ENCODE measurements at regions not wholly inside any gene's neighbourhood (a gene's known extent, or its start where the extent isn't known, plus 50 kb on each side); places are given as distances from the start of the nearest gene placed in this dataset.

- Histone ChIP-seq H3K27ac (ENCODE audit: low read depth in 2 of 2, low read length in 1 of 2) (no peak overlapping the region), H3K9me3 (ENCODE audit: control insufficient read depth in 2 of 2, insufficient read depth in 1 of 2, low read depth in 1 of 2, low read length in 1 of 2) (no peaks in the 10 kb centered on the region), H3K36me3 (ENCODE audit: control insufficient read depth in 2 of 2, insufficient read depth in 2 of 2, low read length in 1 of 2) (no peaks in the 10 kb centered on the region), H3K4me3 (ENCODE audit: low read depth in 1 of 2, low read length in 2 of 2) (no peak overlapping the region), H3K27me3 (ENCODE audit: control insufficient read depth in 1 of 2, insufficient read depth in 2 of 2, low read length in 2 of 2) (no peaks in the 10 kb centered on the region), H3K4me1 (ENCODE audit: control insufficient read depth in 2 of 2, insufficient read depth in 2 of 2, low read length in 1 of 2) (no peaks in the 10 kb centered on the region)
- whole genome bisulfite sequencing, 2 donors = 64 to 66% methylated on average over 3 of the region's 3 CpGs
Observed at GRCh38 chr9:115267790-115268189, 149.8 kb upstream of the TNC start.

DNA sequence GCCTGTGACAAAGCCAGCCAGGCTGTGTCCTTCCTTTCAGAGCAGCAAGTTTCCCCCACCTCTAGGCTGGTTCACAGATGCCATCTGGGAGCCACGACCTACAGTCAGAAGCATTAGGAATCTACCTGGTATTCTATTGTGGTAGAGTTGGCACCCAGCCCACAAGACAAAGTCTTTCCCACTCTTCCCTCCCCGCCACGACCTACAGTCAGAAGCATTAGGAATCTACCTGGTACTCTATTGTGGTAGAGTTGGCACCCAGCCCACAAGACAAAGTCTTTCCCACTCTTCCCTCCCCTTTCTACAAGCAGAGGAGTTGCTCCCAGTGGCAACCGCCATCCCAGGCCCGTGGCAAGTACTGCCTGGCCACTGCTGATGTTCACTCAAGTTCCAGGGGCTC lies 157.8 kb upstream of the TNC start:
- WGBS, 2 donors = 80 to 81% methylated on average over 5 of the region's 5 CpGs

DNA sequence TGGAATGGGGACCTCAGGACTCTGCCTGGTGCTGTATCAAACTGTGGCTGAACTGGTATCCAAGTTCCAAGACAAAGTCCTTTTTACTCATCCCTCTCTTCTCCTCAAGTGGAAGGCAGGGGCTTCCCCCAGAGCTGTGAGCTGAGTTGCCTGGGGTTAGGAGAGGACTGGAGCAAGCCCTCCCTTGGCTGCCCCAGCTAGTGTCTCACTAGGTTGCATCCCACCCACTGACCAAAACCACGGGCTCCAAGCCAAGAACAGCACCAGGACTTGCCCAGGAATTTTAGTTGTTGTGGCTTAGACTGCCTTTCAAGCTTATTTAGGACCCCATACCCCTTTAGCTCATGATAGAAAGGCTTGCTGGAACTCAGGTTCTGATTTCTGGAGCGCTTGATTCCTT lies 158.7 kb upstream of the TNC start:
- Histone ChIP-seq H3K4me1 (ENCODE audit: control insufficient read depth in 2 of 2, insufficient read depth in 2 of 2, low read length in 1 of 2) (no peaks in the 10 kb centered on the region), H3K27ac (ENCODE audit: low read depth in 2 of 2, low read length in 1 of 2) (no peak overlapping the region), H3K9me3 (ENCODE audit: control insufficient read depth in 2 of 2, insufficient read depth in 1 of 2, low read depth in 1 of 2, low read length in 1 of 2) (no peaks in the 10 kb centered on the region), H3K4me3 (ENCODE audit: low read depth in 1 of 2, low read length in 2 of 2) (no peak overlapping the region), H3K27me3 (ENCODE audit: control insufficient read depth in 1 of 2, insufficient read depth in 2 of 2, low read length in 2 of 2) (no peaks in the 10 kb centered on the region), H3K36me3 (ENCODE audit: control insufficient read depth in 2 of 2, insufficient read depth in 2 of 2, low read length in 1 of 2) (no peaks in the 10 kb centered on the region)
- WGBS, 2 donors = 81 to 88% methylated on average over 2 of the region's 2 CpGs

More for the DNA sequence above, 157.8 kb upstream of the TNC start:
- Histone ChIP-seq H3K9me3 (ENCODE audit: control insufficient read depth in 2 of 2, insufficient read depth in 1 of 2, low read depth in 1 of 2, low read length in 1 of 2) (no peaks in the 10 kb centered on the region), H3K36me3 (ENCODE audit: control insufficient read depth in 2 of 2, insufficient read depth in 2 of 2, low read length in 1 of 2) (no peaks in the 10 kb centered on the region), H3K4me3 (ENCODE audit: low read depth in 1 of 2, low read length in 2 of 2) (no peak overlapping the region), H3K27ac (ENCODE audit: low read depth in 2 of 2, low read length in 1 of 2) (no peak overlapping the region), H3K27me3 (ENCODE audit: control insufficient read depth in 1 of 2, insufficient read depth in 2 of 2, low read length in 2 of 2) (no peaks in the 10 kb centered on the region), H3K4me1 (ENCODE audit: control insufficient read depth in 2 of 2, insufficient read depth in 2 of 2, low read length in 1 of 2) (no peaks in the 10 kb centered on the region)

DNA sequence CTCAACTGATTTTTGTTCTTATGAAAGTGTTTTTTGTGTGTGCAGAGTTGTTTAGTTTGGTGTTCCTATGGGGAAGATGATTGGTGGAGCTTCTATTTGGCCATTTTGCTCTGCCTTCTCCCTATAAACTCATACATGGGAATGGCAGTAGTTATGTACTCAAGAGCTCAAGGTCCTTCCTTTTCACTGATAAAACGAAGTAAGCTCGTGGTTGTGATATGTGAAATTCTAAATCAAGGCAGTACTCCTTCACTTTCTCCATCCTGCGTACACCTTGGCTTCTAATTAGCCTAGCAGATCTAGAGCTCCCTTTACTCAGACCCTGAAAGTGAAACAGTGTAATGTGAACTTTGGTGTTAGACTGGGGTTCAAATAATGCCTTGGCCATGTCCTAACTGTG lies 159.3 kb upstream of the TNC start:
- WGBS, 2 donors = 73 to 94% methylated on average over 3 of the region's 3 CpGs
- no peaks in the 10 kb centered on the region for H3K4me1 ChIP-seq (ENCODE audit: control insufficient read depth in 2 of 2, insufficient read depth in 2 of 2, low read length in 1 of 2)
- H3K36me3 ChIP-seq (ENCODE audit: control insufficient read depth in 2 of 2, insufficient read depth in 2 of 2, low read length in 1 of 2) = no peaks in the 10 kb centered on the region
- no peaks in the 10 kb centered on the region for H3K27me3 ChIP-seq (ENCODE audit: control insufficient read depth in 1 of 2, insufficient read depth in 2 of 2, low read length in 2 of 2)
- no peak overlapping the region for H3K27ac ChIP-seq (ENCODE audit: low read depth in 2 of 2, low read length in 1 of 2)
- H3K9me3 ChIP-seq (ENCODE audit: control insufficient read depth in 2 of 2, insufficient read depth in 1 of 2, low read depth in 1 of 2, low read length in 1 of 2) = no peaks in the 10 kb centered on the region
- H3K4me3 ChIP-seq (ENCODE audit: low read depth in 1 of 2, low read length in 2 of 2) = no peak overlapping the region

- WGBS, 2 donors = 49 to 50% methylated on average over 4 of the region's 4 CpGs
- H3K27ac ChIP-seq (ENCODE audit: low read depth in 2 of 2, low read length in 1 of 2) = no peak overlapping the region
Observed at GRCh38 chr9:115278326-115279035, 160.5 kb upstream of the TNC start.

DNA sequence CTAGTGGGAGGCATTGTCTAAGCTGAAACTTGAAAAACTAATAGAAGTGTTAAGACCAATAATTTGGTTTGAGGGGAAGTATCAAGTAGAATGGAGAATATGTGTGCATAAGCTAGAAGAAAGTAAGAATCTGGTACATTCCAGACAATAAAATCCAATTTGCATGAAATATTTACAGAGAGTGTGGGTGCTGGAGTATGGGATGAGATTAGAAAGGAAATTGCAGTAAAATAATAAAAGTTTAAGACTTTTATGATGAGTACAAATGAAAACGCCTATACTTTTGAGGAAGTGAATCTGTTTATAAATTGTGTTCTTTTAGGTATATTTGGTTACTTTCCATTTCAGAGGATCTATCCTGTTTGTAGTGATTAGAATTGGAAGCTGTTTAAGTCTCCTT lies 165.4 kb upstream of the TNC start:
- WGBS, 2 donors = 87 to 94% methylated on average over 1 of the region's 1 CpG
- Histone ChIP-seq H3K27ac (ENCODE audit: low read depth in 2 of 2, low read length in 1 of 2) (no peak overlapping the region), H3K27me3 (ENCODE audit: control insufficient read depth in 1 of 2, insufficient read depth in 2 of 2, low read length in 2 of 2) (no peaks in the 10 kb centered on the region), H3K9me3 (ENCODE audit: control insufficient read depth in 2 of 2, insufficient read depth in 1 of 2, low read depth in 1 of 2, low read length in 1 of 2) (no peaks in the 10 kb centered on the region), H3K4me3 (ENCODE audit: low read depth in 1 of 2, low read length in 2 of 2) (no peak overlapping the region), H3K36me3 (ENCODE audit: control insufficient read depth in 2 of 2, insufficient read depth in 2 of 2, low read length in 1 of 2) (no peaks in the 10 kb centered on the region), H3K4me1 (ENCODE audit: control insufficient read depth in 2 of 2, insufficient read depth in 2 of 2, low read length in 1 of 2) (no peaks in the 10 kb centered on the region)

More at GRCh38 chr9:115278326-115279035, 160.5 kb upstream of the TNC start:
- H3K27me3 ChIP-seq (ENCODE audit: control insufficient read depth in 1 of 2, insufficient read depth in 2 of 2, low read length in 2 of 2) = no peaks in the 10 kb centered on the region
- no peaks in the 10 kb centered on the region for H3K4me1 ChIP-seq (ENCODE audit: control insufficient read depth in 2 of 2, insufficient read depth in 2 of 2, low read length in 1 of 2)
- H3K9me3 ChIP-seq (ENCODE audit: control insufficient read depth in 2 of 2, insufficient read depth in 1 of 2, low read depth in 1 of 2, low read length in 1 of 2) = no peaks in the 10 kb centered on the region
- no peak overlapping the region for H3K4me3 ChIP-seq (ENCODE audit: low read depth in 1 of 2, low read length in 2 of 2)
- H3K36me3 ChIP-seq (ENCODE audit: control insufficient read depth in 2 of 2, insufficient read depth in 2 of 2, low read length in 1 of 2) = no peaks in the 10 kb centered on the region

- Histone ChIP-seq H3K27me3 (ENCODE audit: control insufficient read depth in 1 of 2, insufficient read depth in 2 of 2, low read length in 2 of 2) (no peaks in the 10 kb centered on the region), H3K9me3 (ENCODE audit: control insufficient read depth in 2 of 2, insufficient read depth in 1 of 2, low read depth in 1 of 2, low read length in 1 of 2) (no peaks in the 10 kb centered on the region), H3K27ac (ENCODE audit: low read depth in 2 of 2, low read length in 1 of 2) (no peak overlapping the region), H3K36me3 (ENCODE audit: control insufficient read depth in 2 of 2, insufficient read depth in 2 of 2, low read length in 1 of 2) (no peaks in the 10 kb centered on the region), H3K4me3 (ENCODE audit: low read depth in 1 of 2, low read length in 2 of 2) (no peak overlapping the region), H3K4me1 (ENCODE audit: control insufficient read depth in 2 of 2, insufficient read depth in 2 of 2, low read length in 1 of 2) (no peaks in the 10 kb centered on the region)
Observed at GRCh38 chr9:115285836-115286235, 167.9 kb upstream of the TNC start.

DNA sequence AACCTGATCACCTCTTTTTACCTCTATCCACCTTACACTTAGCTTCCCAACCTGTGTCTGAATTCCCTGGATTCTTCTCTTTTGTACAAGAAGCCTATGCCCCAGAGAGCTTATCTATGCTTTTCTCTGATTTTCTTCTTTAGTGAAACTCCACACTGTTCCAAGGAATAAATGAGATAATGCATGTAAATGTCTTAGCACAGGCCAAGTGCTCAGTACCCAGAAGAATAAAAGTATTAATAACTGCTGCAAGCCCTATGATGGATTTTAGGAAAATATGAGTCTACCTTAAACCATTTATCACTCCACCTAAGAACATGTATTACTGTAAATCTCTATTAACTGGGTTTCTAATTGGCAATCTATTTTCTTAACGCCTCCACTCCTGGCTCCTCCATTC lies 168.5 kb upstream of the TNC start:
- Histone ChIP-seq H3K27me3 (ENCODE audit: control insufficient read depth in 1 of 2, insufficient read depth in 2 of 2, low read length in 2 of 2) (no peaks in the 10 kb centered on the region), H3K36me3 (ENCODE audit: control insufficient read depth in 2 of 2, insufficient read depth in 2 of 2, low read length in 1 of 2) (no peaks in the 10 kb centered on the region), H3K4me3 (ENCODE audit: low read depth in 1 of 2, low read length in 2 of 2) (no peak overlapping the region), H3K9me3 (ENCODE audit: control insufficient read depth in 2 of 2, insufficient read depth in 1 of 2, low read depth in 1 of 2, low read length in 1 of 2) (no peaks in the 10 kb centered on the region), H3K27ac (ENCODE audit: low read depth in 2 of 2, low read length in 1 of 2) (no peak overlapping the region), H3K4me1 (ENCODE audit: control insufficient read depth in 2 of 2, insufficient read depth in 2 of 2, low read length in 1 of 2) (no peaks in the 10 kb centered on the region)
- WGBS, 2 donors = 96 to 98% methylated on average over 1 of the region's 1 CpG

DNA sequence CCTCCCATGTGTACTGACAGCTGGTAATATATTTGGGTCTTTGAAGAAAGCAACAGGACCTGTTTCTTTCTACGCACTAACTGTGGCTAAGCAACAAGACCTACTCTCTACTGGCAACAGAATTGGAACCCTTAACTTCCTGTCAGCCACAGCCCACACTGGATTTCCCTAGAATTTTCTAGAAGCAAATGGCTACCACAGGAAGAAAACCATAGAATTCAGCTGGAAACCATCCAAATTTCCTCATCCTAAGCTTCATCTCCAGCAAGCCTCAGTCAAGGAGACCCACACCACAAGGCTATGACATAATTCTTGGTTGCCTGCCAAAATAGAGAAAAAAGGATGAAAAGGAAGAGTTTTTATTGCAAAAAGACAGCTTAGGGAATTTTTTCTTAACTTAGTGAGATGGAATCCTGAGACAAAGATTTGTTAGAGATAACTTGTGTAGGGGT lies 171.8 kb upstream of the TNC start:
- Histone ChIP-seq H3K4me1 (ENCODE audit: control insufficient read depth in 2 of 2, insufficient read depth in 2 of 2, low read length in 1 of 2) (no peaks in the 10 kb centered on the region), H3K9me3 (ENCODE audit: control insufficient read depth in 2 of 2, insufficient read depth in 1 of 2, low read depth in 1 of 2, low read length in 1 of 2) (no peaks in the 10 kb centered on the region), H3K27ac (ENCODE audit: low read depth in 2 of 2, low read length in 1 of 2) (no peak overlapping the region), H3K36me3 (ENCODE audit: control insufficient read depth in 2 of 2, insufficient read depth in 2 of 2, low read length in 1 of 2) (no peaks in the 10 kb centered on the region), H3K4me3 (ENCODE audit: low read depth in 1 of 2, low read length in 2 of 2) (no peak overlapping the region), H3K27me3 (ENCODE audit: control insufficient read depth in 1 of 2, insufficient read depth in 2 of 2, low read length in 2 of 2) (no peaks in the 10 kb centered on the region)
- 89 to 94% methylated on average over 1 of the region's 1 CpG for WGBS, 2 donors

- no peaks in the 10 kb centered on the region for H3K27me3 ChIP-seq (ENCODE audit: control insufficient read depth in 1 of 2, insufficient read depth in 2 of 2, low read length in 2 of 2)
- no peak overlapping the region for H3K27ac ChIP-seq (ENCODE audit: low read depth in 2 of 2, low read length in 1 of 2)
Observed at GRCh38 chr9:115291841-115292240, 173.9 kb upstream of the TNC start.

More at GRCh38 chr9:115291841-115292240, 173.9 kb upstream of the TNC start:
- Histone ChIP-seq H3K9me3 (ENCODE audit: control insufficient read depth in 2 of 2, insufficient read depth in 1 of 2, low read depth in 1 of 2, low read length in 1 of 2) (no peaks in the 10 kb centered on the region), H3K4me3 (ENCODE audit: low read depth in 1 of 2, low read length in 2 of 2) (no peak overlapping the region), H3K36me3 (ENCODE audit: control insufficient read depth in 2 of 2, insufficient read depth in 2 of 2, low read length in 1 of 2) (no peaks in the 10 kb centered on the region), H3K4me1 (ENCODE audit: control insufficient read depth in 2 of 2, insufficient read depth in 2 of 2, low read length in 1 of 2) (peaks cover 0 to 2% of the 10 kb centered on the region in 2 donors)
- WGBS, 2 donors = 29 to 35% methylated on average over 3 of the region's 3 CpGs

Measured in esophagus (tissue), 2 donors.